ENCODE measurements at regions not wholly inside any gene's neighbourhood (a gene's known extent, or its start where the extent isn't known, plus 50 kb on each side); places are given as distances from the start of the nearest gene placed in this dataset.

GRCh38 chr2:46843316-46843715, 72.3 kb downstream of the MCFD2 start:
- Histone ChIP-seq H3K27ac (ENCODE audit: low read depth, low read length, severe bottlenecking) (no peak overlapping the region), H3K9me3 (ENCODE audit: control insufficient read depth, low read length) (no peaks in the 10 kb centered on the region), H3K36me3 (ENCODE audit: control insufficient read depth, insufficient read depth, low read length) (no peaks in the 10 kb centered on the region), H3K4me1 (ENCODE audit: control insufficient read depth, insufficient read depth, low read length, poor library complexity, severe bottlenecking) (peaks cover 2% of the 10 kb centered on the region), H3K4me3 (ENCODE audit: extremely low read depth, insufficient read depth, low read length, poor library complexity, severe bottlenecking) (no peak overlapping the region)
- 85 to 94% methylated on average over 2 to 3 of the region's 5 CpGs for WGBS, 2 experiments (ENCODE audit: insufficient coverage in 2 of 2)

GRCh38 chr2:46842876-46843275, 72.7 kb downstream of the MCFD2 start:
- H3K4me3 ChIP-seq (ENCODE audit: extremely low read depth, insufficient read depth, low read length, poor library complexity, severe bottlenecking) = no peak overlapping the region
- no peaks in the 10 kb centered on the region for H3K4me1 ChIP-seq (ENCODE audit: control insufficient read depth, insufficient read depth, low read length, poor library complexity, severe bottlenecking)
- H3K27ac ChIP-seq (ENCODE audit: low read depth, low read length, severe bottlenecking) = no peak overlapping the region
- no peaks in the 10 kb centered on the region for H3K36me3 ChIP-seq (ENCODE audit: control insufficient read depth, insufficient read depth, low read length)
- H3K9me3 ChIP-seq (ENCODE audit: control insufficient read depth, low read length) = no peaks in the 10 kb centered on the region
- WGBS, 2 experiments (ENCODE audit: insufficient coverage in 2 of 2) = 94 to 95% methylated on average over 4 to 5 of the region's 7 CpGs

GRCh38 chr2:46841621-46842020, 74.0 kb downstream of the MCFD2 start:
- Histone ChIP-seq H3K36me3 (ENCODE audit: control insufficient read depth, insufficient read depth, low read length) (no peaks in the 10 kb centered on the region), H3K27ac (ENCODE audit: low read depth, low read length, severe bottlenecking) (no peak overlapping the region)
- 100% methylated on average over 1 of the region's 4 CpGs for WGBS, 2 experiments (ENCODE audit: insufficient coverage in 2 of 2)

GRCh38 chr2:46839045-46839444, 76.6 kb downstream of the MCFD2 start:
- no peaks in the 10 kb centered on the region for H3K36me3 ChIP-seq (ENCODE audit: control insufficient read depth, insufficient read depth, low read length)
- no peaks in the 10 kb centered on the region for H3K4me1 ChIP-seq (ENCODE audit: control insufficient read depth, insufficient read depth, low read length, poor library complexity, severe bottlenecking)
- no peaks in the 10 kb centered on the region for H3K9me3 ChIP-seq (ENCODE audit: control insufficient read depth, low read length)
- WGBS, 2 experiments (ENCODE audit: insufficient coverage in 2 of 2) = 50 to 64% methylated on average over 2 to 3 of the region's 3 CpGs
- no peak overlapping the region for H3K27ac ChIP-seq (ENCODE audit: low read depth, low read length, severe bottlenecking)
- H3K4me3 ChIP-seq (ENCODE audit: extremely low read depth, insufficient read depth, low read length, poor library complexity, severe bottlenecking) = no peak overlapping the region

More at GRCh38 chr2:46841621-46842020, 74.0 kb downstream of the MCFD2 start:
- Histone ChIP-seq H3K9me3 (ENCODE audit: control insufficient read depth, low read length) (no peaks in the 10 kb centered on the region), H3K4me1 (ENCODE audit: control insufficient read depth, insufficient read depth, low read length, poor library complexity, severe bottlenecking) (no peaks in the 10 kb centered on the region), H3K4me3 (ENCODE audit: extremely low read depth, insufficient read depth, low read length, poor library complexity, severe bottlenecking) (no peak overlapping the region)

GRCh38 chr2:46837704-46838103, 77.9 kb downstream of the MCFD2 start:
- H3K36me3 ChIP-seq (ENCODE audit: control insufficient read depth, insufficient read depth, low read length) = no peaks in the 10 kb centered on the region
- 81 to 88% methylated on average over 3 to 4 of the region's 5 CpGs for whole genome bisulfite sequencing, 2 experiments (ENCODE audit: insufficient coverage in 2 of 2)
- no peak overlapping the region for H3K4me3 ChIP-seq (ENCODE audit: extremely low read depth, insufficient read depth, low read length, poor library complexity, severe bottlenecking)
- no peaks in the 10 kb centered on the region for H3K4me1 ChIP-seq (ENCODE audit: control insufficient read depth, insufficient read depth, low read length, poor library complexity, severe bottlenecking)
- no peak overlapping the region for H3K27ac ChIP-seq (ENCODE audit: low read depth, low read length, severe bottlenecking)
- no peaks in the 10 kb centered on the region for H3K9me3 ChIP-seq (ENCODE audit: control insufficient read depth, low read length)

- no peaks in the 10 kb centered on the region for H3K9me3 ChIP-seq (ENCODE audit: control insufficient read depth, low read length)
- H3K36me3 ChIP-seq (ENCODE audit: control insufficient read depth, insufficient read depth, low read length) = no peaks in the 10 kb centered on the region
- no peaks in the 10 kb centered on the region for H3K4me1 ChIP-seq (ENCODE audit: control insufficient read depth, insufficient read depth, low read length, poor library complexity, severe bottlenecking)
- H3K27ac ChIP-seq (ENCODE audit: low read depth, low read length, severe bottlenecking) = no peak overlapping the region
- 94 to 95% methylated on average over 6 to 9 of the region's 10 CpGs for WGBS, 2 experiments (ENCODE audit: insufficient coverage in 2 of 2)
- H3K4me3 ChIP-seq (ENCODE audit: extremely low read depth, insufficient read depth, low read length, poor library complexity, severe bottlenecking) = no peak overlapping the region
These were observed 78.5 kb downstream of the MCFD2 start for GRCh38 chr2:46837112-46837454.

GRCh38 chr2:46836295-46837111, 79.1 kb downstream of the MCFD2 start:
- Histone ChIP-seq H3K4me3 (ENCODE audit: extremely low read depth, insufficient read depth, low read length, poor library complexity, severe bottlenecking) (no peak overlapping the region), H3K27ac (ENCODE audit: low read depth, low read length, severe bottlenecking) (no peak overlapping the region), H3K4me1 (ENCODE audit: control insufficient read depth, insufficient read depth, low read length, poor library complexity, severe bottlenecking) (no peaks in the 10 kb centered on the region), H3K36me3 (ENCODE audit: control insufficient read depth, insufficient read depth, low read length) (no peaks in the 10 kb centered on the region), H3K9me3 (ENCODE audit: control insufficient read depth, low read length) (no peaks in the 10 kb centered on the region)
- WGBS, 2 experiments (ENCODE audit: insufficient coverage in 2 of 2) = 91 to 94% methylated on average over 10 to 11 of the region's 12 CpGs

GRCh38 chr2:46835520-46835919, 80.1 kb downstream of the MCFD2 start:
- Histone ChIP-seq H3K36me3 (ENCODE audit: control insufficient read depth, insufficient read depth, low read length) (no peaks in the 10 kb centered on the region), H3K4me3 (ENCODE audit: extremely low read depth, insufficient read depth, low read length, poor library complexity, severe bottlenecking) (no peak overlapping the region), H3K27ac (ENCODE audit: low read depth, low read length, severe bottlenecking) (no peak overlapping the region), H3K4me1 (ENCODE audit: control insufficient read depth, insufficient read depth, low read length, poor library complexity, severe bottlenecking) (no peaks in the 10 kb centered on the region), H3K9me3 (ENCODE audit: control insufficient read depth, low read length) (no peaks in the 10 kb centered on the region)
- 92 to 93% methylated on average over 4 to 5 of the region's 6 CpGs for WGBS, 2 experiments (ENCODE audit: insufficient coverage in 2 of 2)

- Histone ChIP-seq H3K27ac (ENCODE audit: low read depth, low read length, severe bottlenecking) (no peak overlapping the region), H3K4me1 (ENCODE audit: control insufficient read depth, insufficient read depth, low read length, poor library complexity, severe bottlenecking) (no peaks in the 10 kb centered on the region), H3K36me3 (ENCODE audit: control insufficient read depth, insufficient read depth, low read length) (no peaks in the 10 kb centered on the region), H3K4me3 (ENCODE audit: extremely low read depth, insufficient read depth, low read length, poor library complexity, severe bottlenecking) (no peak overlapping the region), H3K9me3 (ENCODE audit: control insufficient read depth, low read length) (peaks cover 7% of the 10 kb centered on the region)
- WGBS, 2 experiments (ENCODE audit: insufficient coverage in 2 of 2) = no CpG with 5 or more reads among the region's 1 CpG
These were observed 83.1 kb downstream of the MCFD2 start for GRCh38 chr2:46832543-46832942.

- WGBS, 2 experiments (ENCODE audit: insufficient coverage in 2 of 2) = 91% methylated on average over 2 of the region's 4 CpGs; no CpG with 5 or more reads in 1 of the 2 experiments
- Histone ChIP-seq H3K9me3 (ENCODE audit: control insufficient read depth, low read length) (peaks cover 7% of the 10 kb centered on the region), H3K36me3 (ENCODE audit: control insufficient read depth, insufficient read depth, low read length) (no peaks in the 10 kb centered on the region), H3K4me1 (ENCODE audit: control insufficient read depth, insufficient read depth, low read length, poor library complexity, severe bottlenecking) (no peaks in the 10 kb centered on the region), H3K27ac (ENCODE audit: low read depth, low read length, severe bottlenecking) (no peak overlapping the region), H3K4me3 (ENCODE audit: extremely low read depth, insufficient read depth, low read length, poor library complexity, severe bottlenecking) (no peak overlapping the region)
These were observed 83.7 kb downstream of the MCFD2 start for GRCh38 chr2:46831869-46832265.

GRCh38 chr2:46831051-46831868, 84.3 kb downstream of the MCFD2 start:
- Histone ChIP-seq H3K4me3 (ENCODE audit: extremely low read depth, insufficient read depth, low read length, poor library complexity, severe bottlenecking) (no peak overlapping the region), H3K4me1 (ENCODE audit: control insufficient read depth, insufficient read depth, low read length, poor library complexity, severe bottlenecking) (no peaks in the 10 kb centered on the region), H3K36me3 (ENCODE audit: control insufficient read depth, insufficient read depth, low read length) (no peaks in the 10 kb centered on the region), H3K27ac (ENCODE audit: low read depth, low read length, severe bottlenecking) (no peak overlapping the region), H3K9me3 (ENCODE audit: control insufficient read depth, low read length) (peaks cover 7% of the 10 kb centered on the region)
- WGBS, 2 experiments (ENCODE audit: insufficient coverage in 2 of 2) = 89 to 94% methylated on average over 4 to 5 of the region's 7 CpGs
